HG03175 (cell line): ENCODE measurements at regions not wholly inside any gene's neighbourhood (a gene's known extent, or its start where the extent isn't known, plus 50 kb on each side); places are given as distances from the start of the nearest gene placed in this dataset.
"Not testable (repeated sequence)": the region's sequence is repeated elsewhere in the genome, so short reads cannot be mapped to it uniquely, and the experiment has no call there.

Experiments
- ATAC-seq: cut with Tn5 transposase; IDR thresholded peaks from one replicate; pipeline ENCODE4 v1.9.1; 2021; ENCODE audit warnings: mild to moderate bottlenecking, moderate library complexity; ENCODE audit not compliant: unreplicated experiment

GRCh38 chr1:177737456-177737855 is 232.4 kb downstream of the SEC16B start:
- ATAC-seq, result no peak

- no peak for ATAC-seq
Measured at GRCh38 chr1:177732178-177732577, 237.7 kb downstream of the SEC16B start.

GRCh38 chr1:177729646-177730045 is 240.2 kb downstream of the SEC16B start:
- ATAC-seq, result no peak

- ATAC-seq, result no peak
Measured at GRCh38 chr1:177723533-177723932, 246.3 kb downstream of the SEC16B start.

- ATAC-seq, result no peak
Measured at GRCh38 chr1:177710696-177711620, 258.9 kb downstream of the SEC16B start.

- ATAC-seq, result no peak
Measured at GRCh38 chr1:177708406-177708805, 261.5 kb downstream of the SEC16B start.

- ATAC-seq, result no peak
Measured at GRCh38 chr1:177706977-177707376, 262.9 kb downstream of the SEC16B start.

GRCh38 chr1:177705839-177706238 is 264.0 kb downstream of the SEC16B start:
- no peak for ATAC-seq

- no peak for ATAC-seq
Measured at GRCh38 chr1:177703888-177704446, 265.9 kb downstream of the SEC16B start.

GRCh38 chr1:177701654-177702353 is 268.1 kb downstream of the SEC16B start:
- ATAC-seq, result no peak

- ATAC-seq, result no peak
Measured at GRCh38 chr1:177700856-177701255, 269.0 kb downstream of the SEC16B start.

- no peak for ATAC-seq
Measured at GRCh38 chr1:177690996-177691395, 278.9 kb downstream of the SEC16B start.

GRCh38 chr1:177687544-177687943 is 282.3 kb downstream of the SEC16B start:
- ATAC-seq, result no peak

- ATAC-seq, result no peak
Measured at GRCh38 chr1:177686933-177687332, 282.9 kb downstream of the SEC16B start.

GRCh38 chr1:177669161-177669560 is 300.7 kb downstream of the SEC16B start:
- no peak for ATAC-seq

GRCh38 chr1:177665935-177666334 is 303.9 kb downstream of the SEC16B start:
- no peak for ATAC-seq

- ATAC-seq, result not testable (repeated sequence)
Measured at GRCh38 chr1:177664742-177665141, 305.1 kb downstream of the SEC16B start.

GRCh38 chr1:177660188-177660587 is 309.7 kb downstream of the SEC16B start:
- ATAC-seq, result no peak

- no peak for ATAC-seq
Measured at GRCh38 chr1:177659281-177659680, 310.6 kb downstream of the SEC16B start.

GRCh38 chr1:177656598-177656997 is 313.3 kb downstream of the SEC16B start:
- ATAC-seq, result no peak

- peak; percentile 64 for ATAC-seq
Measured at GRCh38 chr1:177650947-177651346, 318.9 kb downstream of the SEC16B start.
